BJ (cell line): ENCODE measurements at regions not wholly inside any gene's neighbourhood (a gene's known extent, or its start where the extent isn't known, plus 50 kb on each side); places are given as distances from the start of the nearest gene placed in this dataset.
"Not testable (repeated sequence)": the region's sequence is repeated elsewhere in the genome, so short reads cannot be mapped to it uniquely, and the experiment has no call there.

Experiments
- CTCF ChIA-PET: fragments of 350-600 bp; formaldehyde crosslinking; extraction: SDS; loops from one replicate; lab custom pipeline; 2021; ENCODE audit warnings: antibody characterized with exemption, inconsistent platforms; lab: Yijun Ruan, JAX
- POLR2A ChIA-PET: fragments of 300-600 bp; sonication (Branson Sonifier 250); formaldehyde crosslinking; extraction: SDS; loops from one replicate; lab custom pipeline; 2021; ENCODE audit warnings: antibody characterized with exemption; lab: Charles Lee
- DNase-seq: peaks from one replicate; pipeline ENCODE4 v3.0.0-alpha.2; 2011; ENCODE audit warnings: low read depth
- H3K27me3 ChIP-seq: 2 replicates; pipeline ENCODE4 v1.6.0; 2011; ENCODE audit warnings: low read length; ENCODE audit not compliant: control insufficient read depth, insufficient read depth
- H3K36me3 ChIP-seq: 2 replicates; pipeline ENCODE4 v1.5.1; 2011; ENCODE audit warnings: low read length; ENCODE audit not compliant: control insufficient read depth, insufficient read depth
- H3K4me3 ChIP-seq: 2 replicates; pipeline ENCODE4 v1.5.1; 2011; ENCODE audit warnings: low read depth, mild to moderate bottlenecking, control low read depth, low read length
- CTCF ChIP-seq: IDR thresholded peaks from 2 replicates; pipeline ENCODE4 v1.5.1; 2011; ENCODE audit warnings: low read depth, mild to moderate bottlenecking, control low read depth, inconsistent platforms, low read length, moderate library complexity; ENCODE audit not compliant: insufficient read depth

GRCh38 chr3:159045279-159045885, 243.5 kb downstream of the MFSD1 start:
- H3K27me3 ChIP-seq, result no peaks in the 10 kb centered on the region
- CTCF ChIA-PET, result no interaction called here
- H3K4me3 ChIP-seq, result no peak overlapping the region
- no peaks in the 10 kb centered on the region for H3K36me3 ChIP-seq
- no peak for DNase-seq
- TF ChIP-seq CTCF, result no peak
- POLR2A ChIA-PET, result no interaction called here

GRCh38 chr3:159047361-159047760, 245.5 kb downstream of the MFSD1 start:
- POLR2A ChIA-PET, result no interaction called here
- CTCF ChIA-PET, result no interaction called here
- H3K4me3 ChIP-seq, result no peak overlapping the region
- no peaks in the 10 kb centered on the region for H3K36me3 ChIP-seq
- DNase-seq, result no peak
- TF ChIP-seq CTCF, result no peak
- no peaks in the 10 kb centered on the region for H3K27me3 ChIP-seq

GRCh38 chr3:159052494-159052893, 250.6 kb downstream of the MFSD1 start:
- H3K36me3 ChIP-seq, H3K4me3 ChIP-seq, H3K27me3 ChIP-seq, DNase-seq, CTCF ChIA-PET, POLR2A ChIA-PET: not testable (repeated sequence)

- Histone ChIP-seq H3K36me3 (no peaks in the 10 kb centered on the region), H3K4me3 (no peak overlapping the region), H3K27me3 (no peaks in the 10 kb centered on the region)
- ChIA-PET POLR2A (no interaction called here), CTCF (no interaction called here)
- no peak for TF ChIP-seq CTCF
- no peak for DNase-seq
Observed at GRCh38 chr3:159057621-159058020, 255.8 kb downstream of the MFSD1 start.

GRCh38 chr3:159058859-159059258, 257.0 kb downstream of the MFSD1 start:
- ChIA-PET CTCF (no interaction called here), POLR2A (no interaction called here)
- no peaks in the 10 kb centered on the region for H3K27me3 ChIP-seq
- no peak overlapping the region for H3K4me3 ChIP-seq
- TF ChIP-seq CTCF, result no peak
- H3K36me3 ChIP-seq, result no peaks in the 10 kb centered on the region
- DNase-seq, result no peak

GRCh38 chr3:159059395-159059794, 257.5 kb downstream of the MFSD1 start:
- DNase-seq, result no peak
- CTCF ChIA-PET, result no interaction called here

More at GRCh38 chr3:159059395-159059794, 257.5 kb downstream of the MFSD1 start:
- no peaks in the 10 kb centered on the region for H3K27me3 ChIP-seq
- H3K36me3 ChIP-seq, result no peaks in the 10 kb centered on the region
- POLR2A ChIA-PET, result no interaction called here
- no peak for TF ChIP-seq CTCF
- no peak overlapping the region for H3K4me3 ChIP-seq
